Colonic mucosa (tissue), 4 donors: ENCODE measurements at regions not wholly inside any gene's neighbourhood (a gene's known extent, or its start where the extent isn't known, plus 50 kb on each side); places are given as distances from the start of the nearest gene placed in this dataset.

ENCODE experiments used
- DNase-seq: peaks from one replicate; pipeline ENCODE4 v3.0.0-alpha.2; 2020
- H3K27ac ChIP-seq: fragments of 200-600 bp; one replicate; pipeline ENCODE4 v1.8.0; 2021
- H3K27me3 ChIP-seq: fragments of 200-600 bp; one replicate; pipeline ENCODE4 v1.8.0; 2021
- H3K36me3 ChIP-seq: fragments of 200-600 bp; one replicate; pipeline ENCODE4 v1.8.0; 2021
- H3K4me1 ChIP-seq: fragments of 200-600 bp; one replicate; pipeline ENCODE4 v1.8.0; 2021; ENCODE audit warnings: mild to moderate bottlenecking
- H3K4me3 ChIP-seq: fragments of 200-600 bp; one replicate; pipeline ENCODE4 v1.8.0; 2021
- H3K9ac ChIP-seq, 2 donors: one replicate each; pipeline ENCODE4 v1.7.0; 2013; ENCODE audit warnings: control low read depth in 2 of 2, low read depth in 2 of 2, low read length in 2 of 2
- H3K9me3 ChIP-seq: fragments of 200-600 bp; one replicate; pipeline ENCODE4 v1.8.0; 2021
- CTCF ChIP-seq: fragments of 200-600 bp; IDR thresholded peaks from one replicate; pipeline ENCODE4 v1.8.0; 2022; ENCODE audit warnings: antibody characterized with exemption, mild to moderate bottlenecking
- intact Hi-C: fragments of 100-400 bp; cut with DNase I; formaldehyde crosslinking; loops from one replicate; pipeline ENCODE4 v1.14.1; 2022
- donor health status: healthy.
- donor health status: DM: no; HTN: no; CAD: no.
- donor health status: DM: no; HTN: no; CAD: no.

GRCh38 chr11:81218440-81218839, 1515.2 kb downstream of the FAM181B start:
- H3K27me3 ChIP-seq = no peaks in the 10 kb centered on the region
- H3K9me3 ChIP-seq = no peaks in the 10 kb centered on the region
- no peaks in the 10 kb centered on the region for H3K4me1 ChIP-seq
- TF ChIP-seq CTCF = no peak
- H3K4me3 ChIP-seq = no peak overlapping the region
- no peak for DNase-seq
- no peak overlapping the region for H3K9ac ChIP-seq
- no peaks in the 10 kb centered on the region for H3K36me3 ChIP-seq
- no peak overlapping the region for H3K27ac ChIP-seq
- intact Hi-C loops = no loop called here

GRCh38 chr11:81211050-81211449, 1522.6 kb downstream of the FAM181B start:
- no peak for DNase-seq
- Histone ChIP-seq H3K27ac (no peak overlapping the region), H3K36me3 (no peaks in the 10 kb centered on the region), H3K9me3 (no peaks in the 10 kb centered on the region), H3K9ac (no peak overlapping the region), H3K27me3 (no peaks in the 10 kb centered on the region), H3K4me1 (no peaks in the 10 kb centered on the region), H3K4me3 (no peak overlapping the region)
- no peak for TF ChIP-seq CTCF
- intact Hi-C loops = no loop called here

- Histone ChIP-seq H3K4me1 (no peaks in the 10 kb centered on the region), H3K9ac (no peak overlapping the region), H3K36me3 (no peaks in the 10 kb centered on the region), H3K4me3 (no peak overlapping the region), H3K9me3 (no peaks in the 10 kb centered on the region), H3K27ac (no peak overlapping the region), H3K27me3 (no peaks in the 10 kb centered on the region)
- no peak for DNase-seq
- intact Hi-C loops = no loop called here
- TF ChIP-seq CTCF = no peak
These were observed 1526.1 kb downstream of the FAM181B start for GRCh38 chr11:81207421-81208054.

GRCh38 chr11:81203876-81204275, 1529.8 kb downstream of the FAM181B start:
- Histone ChIP-seq H3K27me3 (no peaks in the 10 kb centered on the region), H3K4me3 (no peak overlapping the region), H3K9me3 (no peaks in the 10 kb centered on the region), H3K27ac (no peak overlapping the region), H3K4me1 (no peaks in the 10 kb centered on the region), H3K9ac (no peak overlapping the region), H3K36me3 (no peaks in the 10 kb centered on the region)
- TF ChIP-seq CTCF = no peak
- intact Hi-C loops = no loop called here
- no peak for DNase-seq

GRCh38 chr11:81197396-81197795, 1536.3 kb downstream of the FAM181B start:
- DNase-seq = no peak
- TF ChIP-seq CTCF = no peak
- H3K36me3 ChIP-seq = no peaks in the 10 kb centered on the region
- H3K4me1 ChIP-seq = no peaks in the 10 kb centered on the region
- H3K4me3 ChIP-seq = no peak overlapping the region
- H3K27me3 ChIP-seq = no peaks in the 10 kb centered on the region
- intact Hi-C loops = no loop called here
- H3K9ac ChIP-seq = no peak overlapping the region
- H3K27ac ChIP-seq = no peak overlapping the region
- H3K9me3 ChIP-seq = no peaks in the 10 kb centered on the region
